Kidney epithelial cell (primary cell): ENCODE measurements at regions not wholly inside any gene's neighbourhood (a gene's known extent, or its start where the extent isn't known, plus 50 kb on each side); places are given as distances from the start of the nearest gene placed in this dataset.

ENCODE experiments used
- DNase-seq: peaks from one replicate; pipeline ENCODE4 v3.0.0-alpha.2; 2010; ENCODE audit warnings: low read depth
- H3K27me3 ChIP-seq: 2 replicates; pipeline ENCODE4 v1.6.0; 2011; ENCODE audit warnings: low read length; ENCODE audit not compliant: control insufficient read depth, insufficient read depth
- H3K36me3 ChIP-seq: 2 replicates; pipeline ENCODE4 v1.5.1; 2011; ENCODE audit warnings: low read length; ENCODE audit not compliant: control insufficient read depth, insufficient read depth
- H3K4me3 ChIP-seq: 2 replicates; pipeline ENCODE4 v1.5.1; 2011; ENCODE audit warnings: low read depth, mild to moderate bottlenecking, control low read depth, low read length
- TF ChIP-seq, protein P1 (sequence below): IDR thresholded peaks from 2 replicates; pipeline ENCODE4 v1.5.1; 2011; ENCODE audit warnings: mild to moderate bottlenecking, moderate library complexity, low read length, control low read depth, inconsistent platforms; ENCODE audit not compliant: insufficient read depth, poor library complexity, severe bottlenecking

GRCh38 chr12:42776396-42776795, 186.8 kb upstream of the PRICKLE1 start:
- TF ChIP-seq, protein P1, sequence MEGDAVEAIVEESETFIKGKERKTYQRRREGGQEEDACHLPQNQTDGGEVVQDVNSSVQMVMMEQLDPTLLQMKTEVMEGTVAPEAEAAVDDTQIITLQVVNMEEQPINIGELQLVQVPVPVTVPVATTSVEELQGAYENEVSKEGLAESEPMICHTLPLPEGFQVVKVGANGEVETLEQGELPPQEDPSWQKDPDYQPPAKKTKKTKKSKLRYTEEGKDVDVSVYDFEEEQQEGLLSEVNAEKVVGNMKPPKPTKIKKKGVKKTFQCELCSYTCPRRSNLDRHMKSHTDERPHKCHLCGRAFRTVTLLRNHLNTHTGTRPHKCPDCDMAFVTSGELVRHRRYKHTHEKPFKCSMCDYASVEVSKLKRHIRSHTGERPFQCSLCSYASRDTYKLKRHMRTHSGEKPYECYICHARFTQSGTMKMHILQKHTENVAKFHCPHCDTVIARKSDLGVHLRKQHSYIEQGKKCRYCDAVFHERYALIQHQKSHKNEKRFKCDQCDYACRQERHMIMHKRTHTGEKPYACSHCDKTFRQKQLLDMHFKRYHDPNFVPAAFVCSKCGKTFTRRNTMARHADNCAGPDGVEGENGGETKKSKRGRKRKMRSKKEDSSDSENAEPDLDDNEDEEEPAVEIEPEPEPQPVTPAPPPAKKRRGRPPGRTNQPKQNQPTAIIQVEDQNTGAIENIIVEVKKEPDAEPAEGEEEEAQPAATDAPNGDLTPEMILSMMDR: no peak
- peaks cover 1% of the 10 kb centered on the region for H3K36me3 ChIP-seq
- no peak for DNase-seq
- no peaks in the 10 kb centered on the region for H3K27me3 ChIP-seq
- H3K4me3 ChIP-seq: no peak overlapping the region

GRCh38 chr12:42774238-42774637, 184.7 kb upstream of the PRICKLE1 start:
- H3K27me3 ChIP-seq: no peaks in the 10 kb centered on the region
- no peak overlapping the region for H3K4me3 ChIP-seq
- TF ChIP-seq, protein P1: no peak
- no peak for DNase-seq
- H3K36me3 ChIP-seq: peaks cover 1% of the 10 kb centered on the region

DNA sequence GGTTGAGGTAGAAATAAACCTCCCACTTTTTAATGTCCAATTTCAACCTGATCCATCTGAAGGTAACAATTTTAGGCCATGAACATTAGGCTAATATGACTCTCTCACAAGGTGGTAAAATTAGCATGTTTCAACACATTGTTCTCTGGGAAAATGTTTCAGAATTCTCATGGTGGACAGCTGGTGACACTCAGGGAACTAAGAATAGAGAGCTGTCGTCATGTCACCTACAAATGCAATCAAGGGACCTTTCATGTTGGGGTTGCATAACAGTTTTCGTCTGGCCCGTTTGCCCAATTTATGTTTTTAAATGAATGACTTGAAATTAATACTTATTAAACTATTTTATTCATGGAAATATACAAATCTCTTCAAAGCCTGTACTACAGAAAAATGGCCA, 180.7 kb upstream of the PRICKLE1 start:
- peaks cover 1% of the 10 kb centered on the region for H3K36me3 ChIP-seq
- no peak overlapping the region for H3K4me3 ChIP-seq
- DNase-seq: no peak
- TF ChIP-seq, protein P1: no peak
- no peaks in the 10 kb centered on the region for H3K27me3 ChIP-seq

DNA sequence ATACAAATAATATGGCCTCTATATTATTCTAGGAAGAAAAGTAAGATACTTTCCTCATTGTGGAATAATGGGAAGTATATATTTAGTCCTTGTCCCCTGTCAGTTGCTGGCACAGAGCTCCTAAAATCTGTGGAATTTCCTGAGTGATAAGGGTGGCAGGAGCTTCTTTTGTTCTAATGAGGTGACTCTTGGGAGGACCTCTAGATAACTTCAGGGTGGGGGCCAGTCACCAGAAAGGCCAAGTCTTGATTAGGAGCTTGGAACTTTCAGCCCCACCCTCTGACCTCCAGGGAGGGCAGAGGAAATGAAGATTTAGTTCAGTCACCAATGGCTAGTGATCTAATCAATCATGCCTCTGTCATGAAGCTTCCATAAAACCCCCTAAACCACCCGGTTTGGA, 179.9 kb upstream of the PRICKLE1 start:
- TF ChIP-seq, protein P1: no peak
- DNase-seq: no peak
- Histone ChIP-seq H3K4me3 (no peak overlapping the region), H3K36me3 (peaks cover 1% of the 10 kb centered on the region), H3K27me3 (no peaks in the 10 kb centered on the region)

DNA sequence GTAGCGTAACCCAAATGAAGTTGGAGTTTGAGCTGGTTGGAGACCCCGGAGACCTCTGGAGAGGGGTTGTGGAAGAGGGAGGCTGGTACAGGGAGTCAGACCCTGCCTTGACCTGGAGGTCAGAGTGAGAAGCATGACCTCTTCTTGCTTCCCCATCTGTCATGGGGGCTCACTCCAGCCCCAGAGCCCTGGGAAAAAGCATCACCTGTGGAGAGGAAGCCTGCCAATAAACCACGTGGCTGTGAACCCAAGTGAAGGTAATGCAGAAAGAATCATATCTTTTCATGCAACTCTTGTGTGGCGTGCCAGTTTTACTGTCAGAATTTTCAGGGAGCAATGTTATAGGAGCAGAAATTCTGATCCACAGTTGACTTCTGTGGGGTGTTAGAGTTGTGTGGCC, 178.5 kb upstream of the PRICKLE1 start:
- DNase-seq: no peak
- TF ChIP-seq, protein P1: no peak
- peaks cover 1% of the 10 kb centered on the region for H3K36me3 ChIP-seq
- H3K4me3 ChIP-seq: no peak overlapping the region
- H3K27me3 ChIP-seq: no peaks in the 10 kb centered on the region

DNA sequence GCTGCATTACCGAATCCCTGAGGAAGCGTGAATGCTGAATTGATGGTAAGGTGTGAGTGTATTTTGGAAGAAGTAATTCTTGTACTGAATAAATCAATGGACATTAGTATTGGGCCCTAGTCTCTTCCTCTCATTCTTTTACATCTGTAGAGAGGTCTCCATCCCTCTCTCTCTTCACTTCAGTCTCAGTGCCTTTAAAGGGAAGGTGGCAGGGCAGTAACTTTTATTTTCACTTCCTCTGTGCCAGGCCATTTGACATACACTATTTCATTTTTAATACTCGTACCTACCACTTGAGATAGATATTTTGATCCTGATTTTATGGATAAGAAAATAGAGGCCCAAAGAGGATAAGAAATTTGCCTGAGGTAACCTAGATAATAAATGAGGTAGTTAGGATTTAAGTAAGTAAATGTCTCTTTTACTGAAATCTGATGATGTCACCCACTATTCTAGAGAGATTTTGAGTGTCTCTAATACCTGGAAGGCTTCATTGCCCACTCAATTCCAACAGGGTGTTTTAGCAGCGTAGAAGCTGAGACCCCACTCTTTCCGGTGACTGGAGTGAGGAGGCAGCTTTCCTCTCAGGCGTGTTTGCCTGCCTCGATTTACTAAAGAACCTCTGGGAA, 177.9 kb upstream of the PRICKLE1 start:
- Histone ChIP-seq H3K4me3 (no peak overlapping the region), H3K27me3 (no peaks in the 10 kb centered on the region), H3K36me3 (peaks cover 1% of the 10 kb centered on the region)
- DNase-seq: no peak
- TF ChIP-seq, protein P1: no peak
